HG02642 (cell line): ENCODE measurements at regions not wholly inside any gene's neighbourhood (a gene's known extent, or its start where the extent isn't known, plus 50 kb on each side); places are given as distances from the start of the nearest gene placed in this dataset.
"Not testable (repeated sequence)": the region's sequence is repeated elsewhere in the genome, so short reads cannot be mapped to it uniquely, and the experiment has no call there.

Source experiments
- ATAC-seq: cut with Tn5 transposase; IDR thresholded peaks from one replicate; pipeline ENCODE4 v1.9.1; 2021; ENCODE audit warnings: mild to moderate bottlenecking; ENCODE audit not compliant: unreplicated experiment, poor library complexity

DNA sequence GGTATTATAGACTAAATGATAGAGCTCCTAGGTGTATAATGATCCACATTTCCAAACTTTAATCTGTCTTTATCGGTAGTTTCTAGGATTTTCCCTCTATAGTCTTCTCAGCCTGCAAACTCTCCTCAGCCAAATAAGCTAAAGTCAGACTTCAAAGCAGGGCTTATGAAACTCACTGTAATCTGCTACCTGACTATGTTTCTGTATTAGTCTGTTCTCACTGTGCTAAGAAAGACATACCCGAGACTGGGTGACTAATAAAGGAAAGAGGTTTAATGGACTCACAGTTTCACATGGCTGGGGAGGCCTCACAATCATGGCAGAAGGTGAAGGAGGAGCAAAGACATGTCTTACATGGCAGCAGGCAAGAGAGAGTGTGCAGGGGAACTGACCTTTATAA lies 928.7 kb upstream of the ADGRB3 start:
- ATAC-seq: no peak

DNA sequence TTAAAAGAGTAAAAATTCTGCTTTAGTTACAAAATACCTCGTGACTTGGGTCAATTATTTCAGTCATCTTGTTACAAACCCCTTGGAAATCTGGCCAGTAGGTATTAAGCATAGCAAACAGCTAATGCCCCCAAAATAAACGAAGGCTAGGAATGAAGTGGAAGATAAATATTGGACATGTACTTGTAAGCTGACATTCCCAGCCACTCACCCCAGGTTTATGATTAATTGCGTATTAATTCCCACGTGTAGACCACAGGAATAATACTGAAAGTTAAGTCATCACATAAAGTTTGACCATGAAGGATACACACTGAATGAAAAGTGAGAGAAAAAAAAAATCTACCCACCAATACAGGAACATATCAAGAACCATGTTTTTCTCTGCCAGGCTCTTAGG lies 936.5 kb upstream of the ADGRB3 start:
- ATAC-seq: no peak

DNA sequence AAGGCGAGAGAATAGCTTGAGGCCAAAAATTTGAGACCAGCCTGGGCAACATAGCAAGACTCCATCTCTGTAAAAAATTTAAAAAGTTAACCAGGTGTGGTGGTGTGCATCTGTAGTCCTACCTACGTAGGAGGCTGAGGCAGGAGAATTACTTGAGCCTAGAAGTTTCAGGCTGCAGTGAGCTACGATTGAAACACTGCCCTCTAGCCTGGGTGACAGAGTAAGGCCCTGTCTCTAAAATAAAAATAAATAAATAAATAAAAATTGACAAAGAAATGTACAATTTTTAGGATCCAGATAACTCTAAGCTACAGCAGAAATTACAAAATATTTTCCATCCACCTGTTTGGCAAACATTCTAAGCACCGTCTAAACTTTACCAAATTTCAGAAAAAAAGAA lies 941.0 kb upstream of the ADGRB3 start:
- no peak for ATAC-seq

DNA sequence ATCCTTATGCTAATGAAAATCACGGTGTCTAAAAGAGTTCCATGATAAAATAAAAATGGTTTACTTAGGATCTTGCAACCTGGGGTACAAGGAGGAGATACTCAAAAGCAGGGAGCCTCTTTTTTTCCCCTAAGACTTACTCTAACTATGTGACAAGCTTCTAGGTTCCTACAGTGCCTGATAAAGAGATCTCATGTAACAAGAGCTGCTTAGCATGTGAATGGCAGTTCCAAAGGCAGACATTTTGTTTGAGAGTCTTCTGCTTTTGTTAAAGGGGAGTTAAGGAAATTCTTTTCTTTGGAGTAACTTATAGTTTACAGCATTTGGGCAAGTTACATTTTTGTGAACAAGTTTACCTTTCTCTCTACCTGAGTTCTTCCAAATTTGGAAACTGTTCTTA lies 945.8 kb upstream of the ADGRB3 start:
- ATAC-seq: no peak

DNA sequence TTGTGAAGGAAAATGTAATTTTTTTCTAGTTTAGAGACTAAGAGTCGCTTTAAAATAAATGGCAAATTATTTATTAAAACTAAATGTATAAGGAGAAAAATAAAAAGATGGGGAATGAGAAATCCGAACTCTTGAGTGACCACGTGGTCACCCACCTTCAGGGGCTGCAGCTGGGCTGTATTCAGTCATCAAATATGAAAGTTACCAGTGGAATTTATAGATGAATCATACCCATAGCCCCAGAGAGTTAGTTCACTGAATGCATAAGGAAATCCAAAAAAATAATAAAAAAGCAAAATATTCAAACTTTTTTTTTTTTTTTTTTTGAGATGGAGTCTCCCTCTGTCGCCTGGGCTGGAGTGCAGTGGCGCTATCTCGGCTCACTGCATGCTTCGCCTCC lies 947.7 kb upstream of the ADGRB3 start:
- ATAC-seq: no peak

DNA sequence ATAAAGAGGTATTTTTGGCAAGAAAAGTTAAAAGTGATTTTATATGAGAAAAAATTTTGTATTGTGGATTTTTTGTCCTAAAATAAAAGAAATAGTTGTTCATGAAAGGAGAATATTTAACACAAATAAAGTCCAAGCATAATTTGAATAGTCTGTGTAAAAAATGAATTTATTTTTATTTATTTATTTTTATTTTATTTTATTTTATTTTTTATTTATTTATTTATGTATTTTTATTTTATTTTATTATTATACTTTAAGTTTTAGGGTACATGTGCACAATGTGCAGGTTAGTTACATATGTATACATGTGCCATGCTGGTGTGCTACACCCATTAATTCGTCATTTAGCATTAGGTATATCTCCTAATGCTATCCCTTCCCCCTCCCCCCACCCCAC lies 948.9 kb upstream of the ADGRB3 start:
- ATAC-seq: not testable (repeated sequence)

DNA sequence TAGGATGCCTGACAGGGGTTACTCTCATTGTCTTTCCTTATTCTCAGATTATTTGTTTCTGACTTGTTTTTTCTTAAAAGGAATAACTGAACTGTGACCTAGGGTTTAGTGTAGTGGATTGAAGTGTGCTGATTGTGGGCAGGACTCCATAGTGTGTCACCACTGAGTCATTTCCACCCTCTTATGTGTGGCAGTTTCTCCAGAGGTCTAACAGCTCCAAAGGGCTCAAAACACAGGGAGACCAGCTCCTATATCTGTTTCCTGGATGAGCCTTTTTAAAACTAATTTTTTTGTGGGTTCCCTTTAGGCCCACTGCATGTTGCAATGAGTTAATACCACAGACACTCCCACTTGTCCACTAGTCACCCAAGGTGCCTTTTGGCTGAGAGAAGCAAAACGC lies 951.1 kb upstream of the ADGRB3 start:
- ATAC-seq: no peak

DNA sequence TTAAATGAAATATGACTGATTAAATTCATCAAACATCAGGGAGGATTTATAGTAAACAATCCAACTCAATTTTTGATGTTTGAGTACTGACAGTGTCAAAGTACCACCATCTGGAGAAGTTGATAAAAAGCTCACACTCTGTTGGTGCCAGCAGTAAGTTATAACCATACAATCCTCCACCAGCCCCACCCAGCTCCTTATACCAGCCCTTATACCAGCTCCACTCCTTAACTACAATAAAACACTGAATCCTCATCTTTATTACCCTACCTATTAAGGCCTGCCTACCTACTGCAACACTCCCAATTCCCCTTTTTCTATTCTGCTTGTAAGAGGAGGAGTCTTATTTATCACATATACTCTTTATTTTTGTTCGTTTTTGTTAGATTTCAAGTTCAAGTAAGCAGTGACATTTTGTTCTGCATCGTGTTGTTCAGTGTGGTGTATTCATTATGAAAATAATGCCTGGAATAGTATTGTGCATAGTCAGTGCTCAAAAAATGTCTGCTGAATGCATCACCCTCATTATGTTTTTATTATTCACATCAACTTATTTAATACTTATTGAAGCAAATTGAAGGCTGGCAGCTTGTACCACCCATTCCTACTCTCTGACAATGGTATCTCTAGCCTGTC lies 954.7 kb upstream of the ADGRB3 start:
- no peak for ATAC-seq

DNA sequence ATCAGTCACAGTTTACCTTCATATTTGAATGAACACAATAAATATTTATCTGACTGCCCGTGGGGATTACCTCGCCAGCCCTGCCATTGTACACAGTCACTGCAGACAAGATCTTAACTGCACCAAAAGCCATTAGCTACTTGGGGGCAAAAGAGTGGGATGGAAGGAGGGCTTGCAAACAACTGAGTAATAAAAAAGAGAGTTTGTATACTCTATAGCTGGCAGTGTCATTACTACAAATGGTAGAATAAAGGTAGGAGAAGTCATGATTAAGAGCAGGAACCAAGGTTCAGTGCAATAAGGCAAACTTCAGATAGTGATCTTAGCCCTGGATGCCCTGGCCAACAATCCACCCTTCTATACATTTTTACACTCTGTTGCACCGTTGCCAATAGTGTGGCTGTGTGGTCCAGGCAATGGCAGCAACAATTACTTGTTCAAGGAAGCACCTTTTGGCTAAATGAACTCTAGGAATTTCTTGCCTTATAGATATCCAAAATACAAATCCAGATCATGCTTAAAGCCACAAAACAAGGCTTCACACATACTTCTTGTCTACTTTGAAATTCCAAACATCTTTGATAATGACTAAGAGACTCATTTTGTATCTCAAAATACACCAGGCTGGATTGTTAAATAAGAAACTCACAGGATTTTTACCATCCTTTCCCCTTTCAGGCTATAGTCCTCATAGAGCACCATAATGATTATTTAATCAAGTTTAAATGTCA lies 955.4 kb upstream of the ADGRB3 start:
- ATAC-seq: no peak

DNA sequence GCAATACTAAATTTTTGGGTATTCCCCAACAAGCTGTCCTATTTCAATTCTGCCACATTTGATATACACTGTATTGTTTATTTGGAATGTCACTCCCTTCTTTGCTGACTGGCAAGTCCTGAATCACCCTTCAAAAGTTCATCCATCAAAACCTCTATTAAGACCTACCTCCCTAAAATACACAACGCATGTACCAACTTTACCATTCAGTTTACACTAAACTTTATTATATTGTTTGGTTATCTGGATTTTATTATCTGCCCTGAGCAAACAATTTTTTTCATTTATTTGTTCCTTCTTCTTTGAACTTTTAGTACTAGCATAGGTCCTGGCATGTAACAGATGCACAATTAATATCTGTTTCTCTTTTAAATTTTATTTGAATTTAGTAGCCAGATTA lies 958.2 kb upstream of the ADGRB3 start:
- ATAC-seq: no peak

DNA sequence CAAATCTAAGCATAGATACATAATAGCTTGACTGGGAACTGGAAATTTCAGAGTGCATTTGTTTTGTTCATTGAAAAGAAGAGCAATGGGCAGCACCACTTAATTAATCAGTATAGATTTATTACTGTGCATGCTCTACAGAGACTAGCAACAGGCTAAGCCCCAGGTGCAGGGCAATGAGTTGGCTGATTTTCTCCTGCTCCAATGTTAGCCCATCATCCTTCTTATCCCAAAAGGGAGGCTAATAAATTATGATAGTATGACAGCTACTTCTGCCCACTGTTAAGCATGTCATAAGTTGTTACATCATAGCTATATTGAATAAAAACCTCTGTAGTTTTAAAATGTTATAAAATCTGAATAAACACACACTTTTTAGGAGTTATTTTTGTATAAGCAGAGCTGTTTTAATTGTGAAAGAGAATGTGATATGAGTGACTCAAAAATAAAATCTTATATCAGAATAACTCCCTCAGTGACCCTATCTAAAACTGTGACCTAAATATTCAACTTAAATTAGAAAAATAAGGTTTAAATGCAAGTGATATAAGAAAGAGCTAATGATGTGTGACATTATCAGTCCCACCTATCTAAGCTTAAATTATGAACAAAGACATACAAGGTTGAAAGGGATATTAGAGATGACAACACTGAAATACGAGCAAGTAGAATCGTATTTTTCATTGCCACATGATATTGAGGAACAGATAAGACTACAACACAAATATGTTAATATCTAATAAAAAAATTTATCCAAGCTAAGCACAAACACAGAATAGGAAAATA lies 967.3 kb upstream of the ADGRB3 start:
- ATAC-seq: no peak

DNA sequence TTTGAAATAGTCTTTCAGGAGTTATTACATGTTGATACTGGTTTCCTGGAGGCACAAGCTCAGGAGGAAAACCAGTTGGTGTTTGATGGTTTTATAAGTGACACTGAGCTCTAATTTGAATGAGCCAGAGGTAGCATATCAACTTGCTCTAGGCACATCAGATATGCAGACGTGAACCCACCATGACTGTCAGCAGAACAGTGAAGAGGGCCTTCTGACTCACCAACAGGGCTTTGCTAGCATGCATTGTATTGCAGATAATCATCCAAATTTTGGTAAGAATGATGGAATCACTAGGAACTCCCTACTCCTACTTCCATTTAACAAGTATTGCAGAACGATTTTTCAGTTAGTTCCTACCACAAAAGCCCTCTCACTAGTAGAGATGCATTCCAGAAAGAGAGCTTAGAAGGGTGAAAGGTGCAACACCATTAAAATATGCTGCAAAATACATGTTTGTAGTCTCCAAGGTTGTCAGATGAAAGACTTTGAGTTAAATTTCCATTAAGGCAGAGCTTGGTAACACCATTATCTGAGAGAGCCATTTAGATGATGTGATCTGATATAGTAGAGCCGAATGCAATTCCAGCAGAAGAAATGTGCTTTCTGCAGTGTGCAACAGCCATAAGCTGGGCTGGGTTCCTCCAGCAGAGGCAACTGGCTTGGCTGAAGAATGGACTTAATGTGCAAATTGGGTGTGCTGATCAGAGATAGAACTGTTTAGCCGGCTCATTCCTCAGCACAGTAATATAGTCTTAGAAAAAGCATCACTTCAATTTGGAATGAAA lies 968.7 kb upstream of the ADGRB3 start:
- no peak for ATAC-seq

DNA sequence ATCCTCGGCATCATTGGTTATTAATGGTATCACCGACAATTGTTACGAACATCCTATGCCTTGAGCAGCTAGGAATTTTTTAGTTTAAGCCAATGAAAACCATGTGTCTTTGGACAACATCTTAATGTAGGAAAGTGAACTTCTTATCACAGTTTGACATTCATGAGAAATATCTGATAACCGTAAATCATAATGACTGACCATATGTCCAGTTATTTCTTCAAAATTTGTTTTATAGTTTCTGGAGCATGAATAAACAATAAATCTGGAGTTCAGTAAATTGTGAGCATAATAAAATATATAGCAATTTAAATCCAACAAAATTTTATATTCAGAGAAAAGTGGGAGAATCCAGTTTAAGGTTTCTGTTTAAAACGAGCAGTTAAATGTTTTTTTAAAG lies 970.1 kb upstream of the ADGRB3 start:
- ATAC-seq: no peak

DNA sequence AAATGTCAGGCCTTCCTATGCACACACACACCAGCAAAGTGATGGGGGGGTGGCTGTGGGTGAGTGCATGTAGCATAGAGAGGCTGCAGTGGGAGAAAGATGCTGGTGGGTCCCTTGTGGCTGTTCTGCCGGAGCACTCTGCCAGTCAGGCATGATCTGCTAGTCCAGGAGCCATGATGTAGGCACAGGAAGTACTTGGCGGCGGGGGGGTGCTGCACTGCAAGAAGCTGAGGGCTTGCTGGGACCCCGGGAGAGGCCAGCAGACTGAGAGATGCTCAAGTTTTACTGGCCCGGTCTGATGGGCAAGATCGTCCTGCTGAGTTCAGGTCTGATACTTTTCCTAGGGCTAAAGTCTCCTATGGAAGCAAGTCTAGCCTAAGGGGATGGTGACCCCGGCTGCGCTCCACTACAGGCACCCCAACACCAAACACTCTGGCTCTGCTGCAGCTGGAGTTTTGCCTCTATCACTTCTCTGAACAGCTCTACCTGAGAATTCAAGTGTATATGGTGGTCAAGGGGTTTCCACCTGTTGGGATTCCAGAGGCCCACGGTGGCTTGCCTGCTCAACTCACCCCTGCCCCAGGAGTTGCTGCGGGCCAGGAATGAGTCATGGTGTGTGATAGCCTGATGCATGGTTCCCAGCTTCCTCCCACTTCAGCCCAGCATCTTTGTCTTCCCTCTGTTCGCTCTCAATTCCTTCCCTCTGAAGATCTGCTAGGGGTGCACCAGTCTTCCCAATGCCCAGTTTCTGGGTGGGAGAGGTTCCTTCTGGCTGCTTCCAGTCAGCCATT lies 971.8 kb upstream of the ADGRB3 start:
- no peak for ATAC-seq

DNA sequence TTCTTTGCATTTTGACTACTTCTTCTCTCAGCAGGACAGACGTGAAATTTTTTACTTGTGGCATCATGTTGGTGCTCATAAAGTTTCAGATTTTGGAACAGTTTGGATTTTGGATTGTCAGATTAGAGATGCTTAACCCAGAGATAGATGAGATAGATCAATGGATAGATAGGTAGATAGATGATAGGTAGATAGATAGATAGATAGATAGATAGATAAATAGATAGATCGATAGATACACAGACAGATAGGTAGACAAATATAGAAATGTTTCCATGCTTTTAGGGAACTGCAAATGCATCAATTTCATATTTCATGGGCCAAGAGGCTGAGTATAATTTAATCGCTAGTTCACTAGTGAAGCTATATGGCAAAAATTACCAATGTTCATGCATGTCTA lies 981.5 kb upstream of the ADGRB3 start:
- no peak for ATAC-seq

DNA sequence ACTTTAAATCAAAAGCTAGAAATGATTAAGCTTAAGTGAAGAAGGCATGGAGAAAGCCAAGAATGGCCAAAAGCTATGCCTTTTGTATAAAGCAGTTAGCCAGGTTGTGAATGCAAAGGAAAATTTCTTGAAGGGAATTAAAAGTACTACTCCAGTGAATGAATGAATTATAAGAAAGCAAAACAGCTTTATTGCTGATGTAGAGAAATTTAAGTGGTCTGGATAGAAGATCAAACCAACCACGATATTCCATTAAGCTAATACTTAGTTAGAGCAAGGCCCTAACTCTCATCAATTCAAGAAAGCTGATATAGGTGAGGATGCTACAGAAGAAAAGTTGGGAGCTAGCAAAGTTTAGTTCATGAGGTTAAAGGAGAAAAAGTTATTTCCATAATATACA lies 988.5 kb upstream of the ADGRB3 start:
- ATAC-seq: no peak

DNA sequence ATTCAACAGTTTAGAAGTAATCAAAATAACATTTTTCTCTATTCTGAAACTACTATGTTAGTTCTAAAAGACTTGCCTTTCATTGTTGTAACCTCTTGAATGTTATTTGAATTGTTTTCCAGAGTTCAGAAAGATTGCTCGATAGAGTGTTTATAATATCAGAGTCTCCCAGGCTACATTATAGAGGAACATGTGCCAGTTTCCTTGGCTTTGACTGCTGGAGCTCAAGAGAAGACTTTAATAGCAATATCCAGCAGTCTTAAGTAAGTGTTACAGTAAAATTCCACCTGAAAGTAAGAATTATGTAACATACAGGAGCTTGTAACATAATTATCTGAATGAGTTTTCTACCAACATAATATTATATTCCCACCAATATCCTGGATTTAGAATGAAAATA lies 991.8 kb upstream of the ADGRB3 start:
- no peak for ATAC-seq

DNA sequence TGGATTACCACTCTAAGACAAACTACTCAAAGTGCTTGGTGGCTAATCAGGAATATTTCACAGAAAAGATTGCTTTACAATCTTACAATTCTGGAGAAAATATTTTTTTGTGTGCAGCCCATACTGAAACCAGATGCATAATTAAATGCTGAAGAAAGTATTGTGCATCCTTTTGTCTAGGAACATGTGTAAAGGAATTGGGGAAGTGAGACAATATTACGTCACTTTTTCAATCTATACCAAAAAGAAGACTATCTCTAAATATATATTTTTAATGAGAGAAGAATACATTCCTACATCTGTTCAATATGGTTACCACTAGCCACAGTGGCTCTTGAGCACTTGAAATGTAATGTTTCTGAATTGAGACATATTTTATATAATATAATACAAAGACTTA lies 992.5 kb upstream of the ADGRB3 start:
- no peak for ATAC-seq

DNA sequence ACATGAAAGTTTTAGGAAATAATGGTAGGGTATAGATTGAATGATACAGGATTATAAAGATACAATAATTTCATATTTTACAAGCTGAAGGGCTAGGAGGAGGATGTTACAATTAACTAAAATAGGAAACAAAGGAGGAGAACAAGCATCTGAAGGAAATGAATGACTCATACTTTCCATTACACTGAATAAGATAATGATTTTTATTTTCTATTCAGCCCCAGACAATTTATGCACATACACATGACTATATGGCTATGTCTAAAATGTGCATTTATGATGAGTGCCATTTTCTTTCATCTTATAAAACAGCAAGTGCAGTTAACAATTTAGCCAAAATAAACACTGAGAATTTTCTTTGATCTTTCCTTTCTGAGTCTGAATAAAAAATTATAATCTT lies 994.6 kb upstream of the ADGRB3 start:
- no peak for ATAC-seq

DNA sequence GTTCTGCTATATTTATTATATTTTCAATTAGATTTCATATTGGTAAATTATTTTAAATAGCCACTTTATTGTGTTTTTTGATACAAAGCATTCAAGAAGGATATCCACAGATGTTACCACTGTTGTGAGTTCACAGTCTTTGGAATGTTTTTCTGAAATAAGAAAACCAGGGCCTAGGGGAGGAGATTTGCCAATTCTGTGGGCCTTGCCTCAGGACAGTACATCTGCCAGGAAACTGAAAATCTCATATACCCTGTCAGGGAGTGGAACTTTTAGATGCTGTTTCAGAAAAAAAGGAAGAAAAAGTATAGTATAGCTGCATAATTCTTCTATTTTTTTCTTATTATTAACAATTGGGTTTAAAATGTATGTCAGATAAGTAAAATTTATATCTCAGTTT lies 995.9 kb upstream of the ADGRB3 start:
- ATAC-seq: no peak
